Left lung (tissue), 4 donors: ENCODE measurements at regions not wholly inside any gene's neighbourhood (a gene's known extent, or its start where the extent isn't known, plus 50 kb on each side); places are given as distances from the start of the nearest gene placed in this dataset.

Source experiments
- ATAC-seq: fragments of 200-7000 bp; cut with Tn5 transposase; one replicate; pipeline ENCODE4 v1.9.1; 2020; ENCODE audit warnings: moderate library complexity
- DNase-seq, 4 donors: peaks; one replicate each; pipeline ENCODE4 v3.0.0-alpha.2; 2013 to 2020
- H3K27ac ChIP-seq, 2 donors: fragments of 200-600 bp; sonication (generic) in 1 of 2; one replicate each; pipeline versions ENCODE4 v1.5.0 to v1.8.0; 2020 to 2021
- H3K27me3 ChIP-seq, 2 donors: fragments of 200-600 bp; sonication (generic) in 1 of 2; one replicate each; pipeline versions ENCODE4 v1.5.0 to v1.8.0; 2020 to 2021
- H3K36me3 ChIP-seq, 2 donors: fragments of 200-600 bp; sonication (generic) in 1 of 2; one replicate each; pipeline versions ENCODE4 v1.5.0 to v1.8.0; 2020 to 2021
- H3K4me1 ChIP-seq, 2 donors: fragments of 200-600 bp; one replicate each; pipeline ENCODE4 v1.8.0; 2021
- H3K4me3 ChIP-seq, 2 donors: fragments of 200-600 bp; sonication (generic) in 1 of 2; one replicate each; pipeline versions ENCODE4 v1.5.0 to v1.8.0; 2020 to 2021; ENCODE audit warnings: mild to moderate bottlenecking in 1 of 2
- H3K9me3 ChIP-seq, 2 donors: fragments of 200-600 bp; sonication (generic) in 1 of 2; one replicate each; pipeline versions ENCODE4 v1.5.0 to v1.8.0; 2020 to 2021
- CTCF ChIP-seq, 2 donors: fragments of 200-600 bp; sonication (generic) in 1 of 2; IDR thresholded peaks; one replicate each; pipeline versions ENCODE4 v1.5.0 to v1.8.0; 2021; ENCODE audit warnings: antibody characterized with exemption in 2 of 2
- intact Hi-C, 2 donors: fragments of 100-400 bp; cut with DNase I; formaldehyde crosslinking; loops; one replicate each; pipeline versions ENCODE4 v1.11.2 to v1.14.2; 2022
- donor health status: DM: no; HTN: yes; CAD: no.
- donor health status: DM: no; HTN: no; CAD: no.

- H3K27me3 ChIP-seq, result no peaks in the 10 kb centered on the region
- no peak overlapping the region for H3K27ac ChIP-seq
- no peak for TF ChIP-seq CTCF (IDR thresholded peaks at IDR 0.05)
- no peaks in the 10 kb centered on the region for H3K36me3 ChIP-seq
- H3K4me3 ChIP-seq, result no peak overlapping the region
- peaks cover 0 to 11% of the 10 kb centered on the region in 2 donors for H3K4me1 ChIP-seq
- no peaks in the 10 kb centered on the region for H3K9me3 ChIP-seq
- ATAC-seq, result no peak
- intact Hi-C loops, result no loop called here
- no peak for DNase-seq
Measured at GRCh38 chr3:72004749-72005292, 219.9 kb upstream of the PROK2 start.

- H3K27ac ChIP-seq, result no peak overlapping the region
- no peak for ATAC-seq
- intact Hi-C loops, result no loop called here
Measured at GRCh38 chr3:72003936-72004335, 219.0 kb upstream of the PROK2 start.

GRCh38 chr3:72001758-72002157 lies 216.8 kb upstream of the PROK2 start:
- intact Hi-C loops, result no loop called here
- ATAC-seq, result no peak
- no peak for TF ChIP-seq CTCF (IDR thresholded peaks at IDR 0.05)
- H3K4me1 ChIP-seq, result no peaks in the 10 kb centered on the region
- no peak overlapping the region for H3K27ac ChIP-seq
- no peak overlapping the region for H3K4me3 ChIP-seq
- H3K9me3 ChIP-seq, result no peaks in the 10 kb centered on the region
- H3K27me3 ChIP-seq, result no peaks in the 10 kb centered on the region
- no peak for DNase-seq
- no peaks in the 10 kb centered on the region for H3K36me3 ChIP-seq

More at GRCh38 chr3:72003936-72004335, 219.0 kb upstream of the PROK2 start:
- Histone ChIP-seq H3K9me3 (no peaks in the 10 kb centered on the region), H3K36me3 (no peaks in the 10 kb centered on the region), H3K4me1 (peaks cover 0 to 2% of the 10 kb centered on the region in 2 donors), H3K27me3 (no peaks in the 10 kb centered on the region), H3K4me3 (no peak overlapping the region)
- TF ChIP-seq CTCF (IDR thresholded peaks at IDR 0.05), result no peak
- no peak for DNase-seq

DNA sequence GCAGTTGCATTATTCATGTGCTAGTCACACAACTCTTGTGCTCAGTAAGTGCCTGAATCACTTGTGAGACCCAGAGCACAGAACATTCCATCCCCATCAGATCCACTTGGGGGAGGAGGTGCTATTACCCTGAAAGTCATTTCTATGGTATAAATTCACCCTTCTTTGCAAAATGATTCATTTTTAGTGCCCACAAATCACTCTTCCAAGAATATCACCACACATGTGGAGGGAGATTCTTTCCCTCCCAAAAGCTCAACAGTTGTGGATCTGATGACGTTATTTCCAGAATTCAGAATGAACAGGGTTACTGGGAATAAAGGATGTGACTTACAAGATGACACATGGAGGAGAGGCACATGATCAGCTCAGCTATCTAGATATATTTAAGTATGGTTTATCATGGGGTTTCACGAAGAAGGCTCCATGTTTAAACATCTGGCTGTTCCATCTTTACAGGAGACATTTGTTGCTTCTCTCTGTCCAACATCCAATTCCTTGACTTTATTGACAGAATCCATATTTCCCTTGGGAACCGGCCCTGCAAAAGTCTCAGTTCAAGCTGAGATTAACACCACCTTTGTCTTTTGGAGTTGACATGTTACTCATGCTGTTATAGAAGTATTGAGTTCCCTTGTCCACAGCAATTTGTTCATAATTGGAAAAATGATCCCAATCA lies 214.2 kb upstream of the PROK2 start:
- H3K27ac ChIP-seq, result no peak overlapping the region
- intact Hi-C loops, result loop anchor here in 1 of 2 donors (10.0 kb wide), 1 partner anchor 64 kb away; no protein-coding TSS in a partner anchor

More for the DNA sequence above, 214.2 kb upstream of the PROK2 start:
- Histone ChIP-seq H3K27me3 (no peaks in the 10 kb centered on the region), H3K4me3 (no peak overlapping the region), H3K4me1 (peaks cover 0 to 9% of the 10 kb centered on the region in 2 donors), H3K36me3 (no peaks in the 10 kb centered on the region), H3K9me3 (no peaks in the 10 kb centered on the region)
- ATAC-seq (peak; percentile 72), DNase-seq (no peak)
- no peak for TF ChIP-seq CTCF (IDR thresholded peaks at IDR 0.05)
